HG02885 (cell line): ENCODE measurements at regions not wholly inside any gene's neighbourhood (a gene's known extent, or its start where the extent isn't known, plus 50 kb on each side); places are given as distances from the start of the nearest gene placed in this dataset.
"Not testable (repeated sequence)": the region's sequence is repeated elsewhere in the genome, so short reads cannot be mapped to it uniquely, and the experiment has no call there.

ENCODE experiments used
- ATAC-seq: cut with Tn5 transposase; IDR thresholded peaks from one replicate; pipeline ENCODE4 v1.9.1; 2021; ENCODE audit warnings: mild to moderate bottlenecking; ENCODE audit not compliant: unreplicated experiment, poor library complexity

- no peak for ATAC-seq
These were observed 201.4 kb downstream of the BLID start for GRCh38 chr11:121914508-121915059.

GRCh38 chr11:121909596-121909995, 206.4 kb downstream of the BLID start:
- no peak for ATAC-seq

DNA sequence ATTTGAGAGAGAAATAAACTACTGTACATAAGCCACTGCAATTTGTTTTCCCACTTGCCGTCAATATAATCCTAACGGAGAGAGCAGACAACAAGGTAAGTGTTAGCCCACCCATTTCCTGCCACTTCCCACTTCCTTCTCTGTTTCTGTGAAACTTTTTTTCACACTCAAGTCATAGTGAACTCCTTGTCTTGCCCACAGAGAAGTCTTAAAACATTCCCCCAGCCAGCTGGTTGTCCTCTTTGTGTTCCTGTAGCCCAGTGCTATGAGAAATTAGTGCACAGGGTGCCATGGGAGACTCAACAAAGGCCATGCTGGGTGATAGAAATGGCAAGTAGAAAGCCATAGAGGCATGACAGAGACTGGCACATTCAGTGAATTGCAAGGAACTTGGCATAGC, 208.6 kb downstream of the BLID start:
- ATAC-seq, result no peak

- no peak for ATAC-seq
These were observed 211.9 kb downstream of the BLID start for GRCh38 chr11:121904148-121904547.

DNA sequence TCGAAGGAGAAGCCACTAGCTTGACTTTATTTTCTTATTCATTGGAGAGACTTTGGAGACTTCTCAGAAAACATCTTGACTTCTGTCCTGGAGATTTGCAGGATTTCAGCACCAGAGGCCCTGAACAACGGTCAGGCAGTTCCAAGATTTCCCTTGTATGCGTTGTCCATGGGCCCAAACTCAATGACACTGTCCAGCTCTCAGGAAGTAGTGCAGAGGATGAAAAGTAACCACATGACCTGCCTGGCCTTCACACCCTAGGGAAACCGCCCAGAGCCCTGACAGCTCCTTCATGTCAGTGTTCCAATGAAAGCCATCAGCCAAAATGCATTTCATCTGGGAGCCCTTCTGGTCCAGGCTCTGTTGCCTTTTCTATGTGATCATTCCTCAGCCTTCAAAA, 214.1 kb downstream of the BLID start:
- ATAC-seq, result no peak

GRCh38 chr11:121901417-121901816, 214.6 kb downstream of the BLID start:
- not testable (repeated sequence) for ATAC-seq

- no peak for ATAC-seq
These were observed 216.5 kb downstream of the BLID start for GRCh38 chr11:121899520-121899919.

DNA sequence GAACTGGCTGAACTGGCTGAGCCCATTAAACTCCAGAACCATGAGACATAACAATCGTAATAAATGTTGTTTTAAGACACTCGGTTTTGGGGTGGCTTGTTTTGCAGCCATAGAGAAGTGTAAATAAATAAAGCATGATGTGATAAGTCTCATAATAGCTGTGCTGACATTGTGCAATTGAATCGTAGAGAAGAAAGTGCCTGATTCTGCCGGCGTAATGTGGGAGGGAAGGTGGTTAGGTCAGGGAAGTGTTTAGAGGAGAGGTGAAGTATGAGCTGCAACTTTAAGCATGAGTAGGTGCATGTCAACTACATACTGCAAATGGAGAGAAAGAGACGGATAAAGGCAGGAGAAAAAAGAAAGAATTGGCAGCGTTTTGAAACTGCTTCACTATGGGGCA, 217.1 kb downstream of the BLID start:
- ATAC-seq, result no peak

DNA sequence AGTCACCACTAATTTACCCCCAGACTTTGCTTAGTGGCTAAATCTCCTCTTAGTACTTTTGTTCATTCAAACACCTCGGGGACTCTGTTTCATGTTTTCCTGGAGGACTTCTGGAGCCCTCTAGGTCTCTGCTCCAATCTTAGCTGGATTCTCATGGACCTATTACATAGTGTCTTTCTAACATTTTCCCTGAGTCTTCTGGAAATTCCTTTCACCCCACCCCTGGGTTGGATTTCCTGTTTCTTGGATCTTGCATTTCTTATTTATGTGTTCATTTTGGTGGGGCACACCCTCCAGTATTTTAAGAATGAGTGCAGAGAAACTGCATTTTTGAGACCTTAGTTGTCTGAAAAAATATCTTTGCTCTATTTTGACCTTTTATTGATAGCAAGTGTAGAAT, 220.1 kb downstream of the BLID start:
- ATAC-seq, result no peak

DNA sequence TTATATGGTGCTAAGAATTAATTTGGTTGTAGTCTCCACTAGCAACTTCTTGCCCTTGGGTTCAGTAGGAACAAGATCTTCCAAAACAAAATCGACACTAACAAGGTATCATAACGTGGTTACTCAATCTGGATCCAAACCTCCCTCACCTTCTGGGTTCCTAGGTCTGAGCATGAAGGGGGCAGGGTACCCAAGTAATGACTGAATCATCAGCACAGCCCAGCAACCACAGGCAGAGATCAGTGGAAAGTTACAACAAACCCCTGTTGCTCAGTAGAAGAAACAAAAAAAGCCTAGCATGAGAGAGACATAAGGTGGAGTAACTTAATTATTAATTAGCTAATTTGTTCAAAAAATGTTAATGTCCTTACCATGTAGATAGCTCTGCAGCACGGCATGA, 221.4 kb downstream of the BLID start:
- ATAC-seq, result no peak

DNA sequence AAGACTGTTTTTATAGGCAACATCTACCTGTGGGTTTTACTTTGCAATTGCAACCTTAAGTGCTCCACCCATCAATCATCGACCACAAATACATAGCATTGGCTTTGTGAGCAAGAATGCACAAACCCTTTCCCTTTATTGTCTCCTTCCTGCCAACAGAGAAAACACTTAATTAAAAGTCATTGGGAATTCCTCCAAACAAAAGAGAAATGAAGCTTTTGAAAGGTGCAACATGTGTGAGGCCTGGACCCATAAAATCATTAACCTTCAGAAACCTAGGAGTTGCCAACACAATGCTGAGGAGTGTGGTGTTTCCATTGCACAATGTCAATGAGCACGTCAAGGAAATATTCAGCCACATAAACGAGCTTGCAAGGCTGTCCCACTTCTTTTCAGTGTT, 223.2 kb downstream of the BLID start:
- no peak for ATAC-seq

GRCh38 chr11:121892131-121892681, 223.8 kb downstream of the BLID start:
- no peak for ATAC-seq

DNA sequence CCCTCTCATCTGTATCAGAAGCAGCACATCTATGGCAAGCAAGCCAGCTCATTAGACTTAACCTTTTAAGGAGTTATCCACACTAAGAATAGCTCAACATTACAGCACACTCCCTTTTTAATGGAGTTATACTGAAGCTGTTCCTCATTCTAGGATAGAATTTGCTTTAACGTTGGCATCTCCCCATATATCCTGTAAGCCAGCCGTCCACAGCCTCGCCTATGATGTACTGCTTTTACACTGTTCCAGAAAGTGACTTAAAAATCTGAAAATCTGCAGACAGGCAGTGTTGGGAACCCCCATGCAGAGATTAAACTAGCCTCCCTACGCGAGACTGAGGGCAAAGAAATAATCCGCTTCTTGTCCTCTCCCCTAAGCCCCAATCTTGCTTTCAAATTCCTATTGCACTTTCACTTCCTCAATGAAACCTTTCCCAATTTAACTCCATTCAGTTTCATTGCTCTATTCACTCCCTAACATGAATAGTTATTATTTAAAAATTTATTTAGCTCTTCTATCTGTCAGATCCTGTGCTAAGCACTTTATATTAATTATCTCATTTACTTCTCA, 225.0 kb downstream of the BLID start:
- ATAC-seq, result no peak

GRCh38 chr11:121890377-121890776, 225.6 kb downstream of the BLID start:
- ATAC-seq, result no peak

DNA sequence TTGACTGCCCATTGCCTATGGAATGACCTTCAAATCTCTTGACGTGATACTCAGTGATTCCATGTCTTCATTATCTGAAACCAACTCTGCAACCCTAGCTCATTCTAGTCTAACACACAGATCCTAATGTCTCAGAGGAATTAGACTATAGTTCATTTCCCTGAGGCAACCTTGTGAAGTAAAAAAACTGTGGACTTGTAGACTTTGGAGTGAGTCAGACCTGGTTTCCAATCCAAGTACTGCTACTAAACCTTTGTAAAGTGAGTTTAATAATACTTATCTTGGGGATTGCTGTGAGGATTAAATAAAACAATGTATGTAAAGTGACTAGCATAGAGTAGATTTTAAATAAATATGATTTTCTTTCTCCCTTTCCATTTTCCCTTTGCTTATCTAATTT, 226.1 kb downstream of the BLID start:
- ATAC-seq, result no peak

- ATAC-seq, result no peak
These were observed 226.8 kb downstream of the BLID start for GRCh38 chr11:121889186-121889585.

- no peak for ATAC-seq
These were observed 227.9 kb downstream of the BLID start for GRCh38 chr11:121887976-121888557.

GRCh38 chr11:121887569-121887968, 228.4 kb downstream of the BLID start:
- ATAC-seq, result no peak

DNA sequence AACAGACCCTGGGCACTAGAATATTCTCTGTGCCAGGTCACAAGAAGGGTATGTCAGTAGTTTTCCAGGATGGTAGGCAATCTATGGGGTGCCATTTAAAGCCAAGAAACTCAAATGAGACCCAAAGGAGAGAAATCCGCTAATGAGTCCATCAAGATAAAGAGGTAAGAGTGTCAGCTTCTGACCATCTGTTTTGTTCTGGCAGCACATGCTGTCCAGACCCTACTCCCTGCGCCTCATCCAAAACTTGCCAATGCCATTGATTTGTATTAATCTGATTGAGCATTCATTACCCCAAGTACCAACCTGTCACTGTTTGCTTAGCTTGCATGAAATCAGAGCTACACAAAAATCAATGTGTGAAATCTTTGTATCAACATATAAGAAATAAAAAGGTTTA, 229.0 kb downstream of the BLID start:
- no peak for ATAC-seq

- no peak for ATAC-seq
These were observed 229.8 kb downstream of the BLID start for GRCh38 chr11:121886005-121886734.

DNA sequence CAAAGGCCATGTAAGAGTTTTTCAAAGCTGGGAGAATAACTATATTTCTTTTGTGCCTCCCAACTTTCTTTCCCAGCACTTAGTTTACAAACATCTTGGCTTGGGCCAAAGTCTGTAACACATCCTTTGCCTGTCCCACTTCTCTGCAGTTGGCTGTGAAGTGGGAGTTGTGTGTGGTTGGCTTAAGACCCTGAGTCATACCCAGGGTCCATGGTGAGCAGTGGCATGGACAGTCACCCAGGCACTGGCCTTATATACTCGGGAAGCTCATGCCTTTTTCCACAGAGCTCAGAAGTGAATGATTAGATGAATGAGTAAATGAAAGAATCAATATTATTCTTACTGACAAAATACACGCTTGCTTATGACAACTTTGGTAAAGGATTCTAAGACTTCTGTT, 231.4 kb downstream of the BLID start:
- no peak for ATAC-seq
